CD4-positive, alpha-beta T cell treated with Interleukin-2 at 100 ng/mL for 4 hours (primary cell): ENCODE measurements at regions not wholly inside any gene's neighbourhood (a gene's known extent, or its start where the extent isn't known, plus 50 kb on each side); places are given as distances from the start of the nearest gene placed in this dataset.
A peak's percentile ranks its signal among the peaks of the same experiment; 100 is the strongest.
"Not testable (repeated sequence)": the region's sequence is repeated elsewhere in the genome, so short reads cannot be mapped to it uniquely, and the experiment has no call there.

Source experiments
- DNase-seq: peaks from one replicate; pipeline ENCODE4 v3.0.0-alpha.2; 2020; ENCODE audit warnings: low spot score

DNA sequence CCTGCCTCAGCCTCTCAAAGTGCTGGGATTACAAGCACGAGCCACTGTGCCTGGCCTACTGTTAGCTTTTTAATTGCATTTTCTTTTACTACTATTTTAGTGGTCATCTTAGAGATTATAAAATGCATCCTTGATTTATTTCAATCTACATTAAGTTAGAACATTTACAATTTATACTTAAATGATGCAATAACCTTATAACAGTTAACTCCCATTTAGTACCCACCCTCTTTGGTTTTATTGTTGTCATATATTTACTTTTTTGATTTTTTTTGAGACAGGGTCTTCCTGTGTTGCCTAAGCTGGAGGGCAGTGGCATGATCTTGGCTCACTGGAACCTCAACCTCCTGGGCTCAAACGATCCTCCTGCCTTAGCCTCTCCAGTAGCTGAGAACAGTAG lies 77.3 kb downstream of the PPCDC start:
- DNase-seq: no peak

- DNase-seq: peak; percentile 17
Measured at GRCh38 chr15:75104804-75105557, 81.6 kb downstream of the PPCDC start.

DNA sequence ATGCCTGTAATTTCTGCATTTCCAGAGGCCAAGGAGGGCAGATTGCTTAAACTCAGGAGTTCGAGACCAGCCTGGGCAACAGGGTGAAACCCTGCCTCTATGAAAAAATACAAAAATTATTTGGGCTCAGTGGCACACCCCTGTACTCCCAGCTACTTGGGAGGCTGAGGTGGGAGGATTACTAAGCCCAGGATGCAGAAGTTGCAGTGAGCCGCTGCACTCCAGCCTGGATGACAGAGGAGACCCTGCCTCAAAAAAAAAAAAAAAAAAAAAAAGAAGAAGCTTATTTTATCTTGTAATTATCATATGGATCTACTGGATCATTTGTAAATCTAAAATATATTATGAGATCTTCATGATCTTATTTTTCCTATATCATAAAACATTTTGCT lies 84.1 kb downstream of the PPCDC start:
- DNase-seq: no peak

- DNase-seq: peak; percentile 55
Measured at GRCh38 chr15:75107908-75108838, 84.8 kb downstream of the PPCDC start.

GRCh38 chr15:75109021-75109735 lies 85.8 kb downstream of the PPCDC start:
- DNase-seq: no peak

- DNase-seq: no peak
Measured at GRCh38 chr15:75109736-75110130, 86.3 kb downstream of the PPCDC start.

- no peak for DNase-seq
Measured at GRCh38 chr15:75112278-75112847, 89.0 kb downstream of the PPCDC start.

- no peak for DNase-seq
Measured at GRCh38 chr15:75112848-75113492, 88.7 kb upstream of the C15orf39 start.

GRCh38 chr15:75114327-75114726 lies 87.4 kb upstream of the C15orf39 start:
- DNase-seq: no peak

DNA sequence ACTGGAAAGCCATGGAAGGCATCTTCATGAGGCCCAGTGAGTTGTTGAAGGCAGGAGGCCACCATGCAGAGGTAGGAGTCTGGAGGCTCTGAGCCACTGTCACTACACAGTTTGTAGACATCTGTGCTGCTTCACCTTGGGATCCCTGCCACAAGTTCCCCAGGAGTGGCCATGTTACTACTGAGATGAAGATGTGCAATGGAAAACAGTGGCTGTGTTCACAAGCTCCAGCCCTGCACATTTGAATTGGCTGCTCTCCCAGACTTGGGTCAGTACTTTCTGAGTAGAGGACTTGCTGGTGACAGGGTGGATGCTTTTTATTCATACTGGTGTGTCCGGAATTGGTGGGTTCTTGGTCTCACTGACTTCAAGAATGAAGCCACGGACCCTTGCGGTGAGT lies 86.9 kb upstream of the C15orf39 start:
- DNase-seq: no peak

DNA sequence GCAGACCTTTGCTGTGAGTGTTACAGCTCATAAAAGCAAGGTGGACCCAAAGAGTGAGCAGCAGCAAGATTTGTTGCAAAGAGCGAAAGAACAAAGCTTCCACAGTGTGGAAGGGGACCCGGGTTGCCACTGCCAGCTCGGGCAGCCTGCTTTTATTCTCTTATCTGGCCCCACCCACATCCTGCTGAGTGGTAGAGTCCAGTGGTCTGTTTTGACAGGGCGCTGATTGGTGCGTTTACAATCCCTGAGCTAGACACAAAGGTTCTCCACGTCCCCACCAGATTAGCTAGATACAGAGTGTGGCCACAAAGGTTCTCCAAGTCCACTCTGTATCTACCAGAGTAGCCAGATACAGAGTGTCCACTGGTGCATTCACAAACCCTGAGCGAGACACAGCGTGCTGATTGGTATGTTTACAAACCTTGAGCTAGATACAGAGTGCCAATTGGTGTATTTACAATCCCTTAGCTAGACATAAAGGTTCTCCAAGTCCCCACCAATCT lies 86.2 kb upstream of the C15orf39 start:
- DNase-seq: not testable (repeated sequence)

DNA sequence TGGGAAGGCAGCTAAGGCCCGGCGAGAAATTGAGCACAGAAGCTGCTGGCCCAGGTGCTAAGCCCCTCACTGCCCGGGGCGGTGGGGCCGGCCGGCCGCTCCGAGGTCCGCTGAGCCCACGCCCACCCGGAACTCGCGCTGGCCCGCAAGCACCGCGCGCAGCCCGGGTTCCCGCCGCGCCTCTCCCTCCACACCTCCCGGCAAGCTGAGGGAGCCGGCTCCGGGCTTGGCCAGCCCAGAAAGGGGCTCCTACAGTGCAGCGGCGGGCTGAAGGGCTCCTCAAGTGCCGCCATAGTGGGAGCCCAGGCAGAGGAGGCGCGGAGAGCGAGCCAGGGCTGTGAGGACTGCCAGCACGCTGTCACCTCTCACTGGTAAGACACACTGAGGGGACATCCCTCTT lies 85.5 kb upstream of the C15orf39 start:
- DNase-seq: not testable (repeated sequence)

GRCh38 chr15:75117993-75118392 lies 83.7 kb upstream of the C15orf39 start:
- no peak for DNase-seq

DNA sequence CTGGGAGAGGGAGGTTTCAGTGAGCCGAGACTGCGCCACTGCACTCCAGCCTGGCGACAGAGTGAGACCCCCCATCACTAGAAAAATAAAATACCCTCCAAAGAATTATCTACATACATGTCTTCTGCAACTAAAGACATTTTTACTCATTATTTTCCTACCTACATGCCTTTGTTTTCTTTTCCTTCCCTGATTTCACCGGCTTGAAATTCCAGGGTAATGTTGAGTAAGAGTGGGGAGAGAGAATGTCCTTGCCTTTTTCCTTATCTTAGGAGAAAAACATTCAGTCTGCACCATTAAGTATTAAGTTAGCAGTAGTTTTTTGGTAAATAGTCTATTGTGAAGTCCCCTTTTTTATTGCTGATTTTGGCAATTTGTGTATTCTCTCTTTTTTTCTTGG lies 82.4 kb upstream of the C15orf39 start:
- DNase-seq: not testable (repeated sequence)

- no peak for DNase-seq
Measured at GRCh38 chr15:75121491-75121890, 80.2 kb upstream of the C15orf39 start.

DNA sequence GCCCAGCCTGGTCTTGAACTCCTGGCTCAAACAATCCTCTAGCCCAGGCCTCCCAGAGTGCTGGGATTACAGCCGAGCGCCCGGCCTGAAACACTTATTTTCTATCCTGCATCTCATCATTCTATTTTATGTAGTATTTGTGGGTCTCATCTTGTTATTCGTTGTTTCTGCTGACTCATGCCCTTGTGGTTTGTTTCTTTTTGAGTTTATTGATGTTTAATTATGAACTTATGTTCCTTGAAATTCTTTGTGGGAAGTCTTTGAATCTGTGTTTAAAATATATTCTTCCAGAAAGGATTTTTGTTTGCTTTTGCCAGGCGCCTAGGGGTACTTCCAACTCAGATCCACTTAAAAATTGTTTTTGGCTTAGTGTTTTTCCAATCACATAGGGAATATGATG lies 78.3 kb upstream of the C15orf39 start:
- no peak for DNase-seq

DNA sequence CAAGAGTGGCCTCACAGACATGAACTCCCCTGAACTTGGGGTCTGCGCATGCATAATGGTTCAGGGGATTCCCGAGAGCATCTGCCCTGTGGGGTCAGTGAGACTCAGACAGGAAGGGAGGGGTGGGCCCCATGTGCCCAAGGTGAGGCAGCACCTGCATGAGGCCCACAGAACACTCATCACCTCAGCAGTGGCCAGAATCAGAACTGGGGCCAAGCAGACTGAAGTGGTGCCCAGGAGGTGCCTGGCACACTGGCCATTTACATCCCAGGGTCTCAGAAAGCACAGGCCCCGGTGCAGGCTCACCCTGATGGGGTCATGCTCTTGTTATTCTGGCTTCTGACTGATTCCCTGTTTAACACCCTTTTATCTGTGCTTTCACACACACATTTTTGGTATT lies 77.4 kb upstream of the C15orf39 start:
- not testable (repeated sequence) for DNase-seq

GRCh38 chr15:75125935-75126334 lies 75.7 kb upstream of the C15orf39 start:
- DNase-seq: no peak

DNA sequence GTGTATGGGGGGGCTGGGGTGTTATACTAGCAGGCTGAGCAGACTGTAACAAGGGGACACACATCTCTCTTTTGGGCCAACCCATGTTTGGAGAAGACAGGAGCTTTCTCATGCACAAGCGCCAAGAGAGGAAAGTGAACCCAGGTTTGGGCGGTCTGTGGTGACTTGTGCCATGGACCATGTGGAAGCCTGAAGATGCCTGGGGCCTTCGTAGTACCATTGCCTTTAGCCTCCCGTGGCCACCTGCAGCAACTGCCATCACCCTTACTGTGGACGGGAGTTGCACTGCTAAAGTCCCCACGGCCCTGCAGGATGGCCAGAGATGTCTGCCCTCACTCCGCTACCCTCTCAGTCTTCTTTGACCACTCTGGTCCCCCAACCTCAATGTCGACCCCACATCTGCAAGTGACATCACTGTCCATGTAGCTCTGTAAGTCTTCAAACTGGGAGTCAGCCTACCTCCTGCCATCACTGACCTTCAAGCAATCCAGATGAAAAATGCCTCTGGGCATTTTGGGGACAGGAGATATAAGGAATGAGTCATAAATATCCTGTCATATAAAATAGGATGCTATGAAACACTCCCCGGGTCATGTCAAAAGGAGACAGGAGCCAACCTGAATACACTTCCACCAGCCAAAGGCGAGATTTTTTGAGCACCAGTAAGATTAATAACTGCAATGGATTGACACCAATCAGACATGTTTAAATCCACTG lies 74.7 kb upstream of the C15orf39 start:
- DNase-seq: no peak

DNA sequence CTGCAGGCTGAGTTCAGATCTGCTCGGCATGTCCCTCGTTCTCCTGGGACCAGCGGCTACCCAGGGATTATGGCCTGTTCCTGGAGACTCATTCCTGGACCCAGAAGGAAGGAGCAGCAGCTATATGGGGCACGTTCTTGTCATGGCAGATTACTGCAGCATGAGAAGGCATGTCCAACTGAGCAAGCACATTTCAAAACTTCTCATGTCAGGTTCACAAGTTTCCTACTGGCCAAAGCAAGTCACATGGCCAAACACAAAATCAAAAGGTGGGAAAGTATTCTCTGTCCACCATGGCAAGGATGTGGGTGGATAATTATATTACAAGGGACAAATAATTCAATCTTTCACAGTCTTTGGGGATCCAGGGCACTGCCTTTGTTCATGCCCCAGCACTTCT lies 71.9 kb upstream of the C15orf39 start:
- DNase-seq: no peak

- no peak for DNase-seq
Measured at GRCh38 chr15:75131269-75131643, 70.4 kb upstream of the C15orf39 start.
